ENCODE measurements at regions not wholly inside any gene's neighbourhood (a gene's known extent, or its start where the extent isn't known, plus 50 kb on each side); places are given as distances from the start of the nearest gene placed in this dataset.
A peak's percentile ranks its signal among the peaks of the same experiment; 100 is the strongest.

DNA sequence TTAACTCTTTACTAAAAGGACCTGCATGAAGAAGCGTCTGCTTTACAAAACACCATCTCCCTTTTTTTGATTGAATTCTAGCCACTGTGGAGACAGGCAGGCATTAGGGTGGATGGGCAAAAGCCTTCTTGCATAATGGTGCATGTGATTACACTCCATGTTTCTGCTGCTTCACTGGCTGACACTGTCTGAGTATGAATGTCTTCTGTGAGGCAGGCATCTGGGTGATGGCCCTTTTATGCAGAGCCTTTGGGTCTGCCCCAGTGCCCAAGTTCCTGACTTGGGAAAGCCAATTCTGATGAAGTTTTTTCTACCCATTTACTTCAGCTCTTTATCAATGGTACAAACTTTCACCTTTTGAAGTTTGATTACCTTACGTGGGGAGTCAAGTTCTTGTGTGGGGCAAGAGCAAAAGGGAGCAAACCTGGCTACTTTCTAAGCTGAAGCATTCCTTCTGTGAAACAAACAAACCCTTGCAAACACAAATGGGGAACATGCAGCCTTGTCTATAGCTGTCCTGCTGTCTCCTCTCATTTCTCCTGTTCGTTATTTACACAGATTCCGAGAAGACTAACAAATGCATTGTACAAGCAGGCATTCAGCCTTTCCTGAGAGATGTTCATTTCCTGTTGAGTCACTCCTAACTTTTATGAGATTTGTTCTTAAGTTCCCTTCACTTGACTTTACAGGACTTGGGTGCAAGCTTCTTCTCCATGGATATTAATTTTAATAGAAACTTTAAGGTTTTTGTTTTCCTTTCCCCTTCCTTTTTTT is 301.9 kb downstream of the TLL1 start:
- DNase-seq (ENCODE audit: low read depth), result peak; percentile 65
- no peak overlapping the region for H3K4me3 ChIP-seq (ENCODE audit: low read depth, low read length)
- no peaks in the 10 kb centered on the region for H3K27me3 ChIP-seq (ENCODE audit: control insufficient read depth, insufficient read depth, low read length)
- TF ChIP-seq, protein P1, sequence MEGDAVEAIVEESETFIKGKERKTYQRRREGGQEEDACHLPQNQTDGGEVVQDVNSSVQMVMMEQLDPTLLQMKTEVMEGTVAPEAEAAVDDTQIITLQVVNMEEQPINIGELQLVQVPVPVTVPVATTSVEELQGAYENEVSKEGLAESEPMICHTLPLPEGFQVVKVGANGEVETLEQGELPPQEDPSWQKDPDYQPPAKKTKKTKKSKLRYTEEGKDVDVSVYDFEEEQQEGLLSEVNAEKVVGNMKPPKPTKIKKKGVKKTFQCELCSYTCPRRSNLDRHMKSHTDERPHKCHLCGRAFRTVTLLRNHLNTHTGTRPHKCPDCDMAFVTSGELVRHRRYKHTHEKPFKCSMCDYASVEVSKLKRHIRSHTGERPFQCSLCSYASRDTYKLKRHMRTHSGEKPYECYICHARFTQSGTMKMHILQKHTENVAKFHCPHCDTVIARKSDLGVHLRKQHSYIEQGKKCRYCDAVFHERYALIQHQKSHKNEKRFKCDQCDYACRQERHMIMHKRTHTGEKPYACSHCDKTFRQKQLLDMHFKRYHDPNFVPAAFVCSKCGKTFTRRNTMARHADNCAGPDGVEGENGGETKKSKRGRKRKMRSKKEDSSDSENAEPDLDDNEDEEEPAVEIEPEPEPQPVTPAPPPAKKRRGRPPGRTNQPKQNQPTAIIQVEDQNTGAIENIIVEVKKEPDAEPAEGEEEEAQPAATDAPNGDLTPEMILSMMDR (IDR thresholded peaks at IDR 0.05; ENCODE audit: insufficient read depth, low read length, severe bottlenecking), result no peak
- no peak for FAIRE-seq
- no peaks in the 10 kb centered on the region for H3K36me3 ChIP-seq (ENCODE audit: control insufficient read depth, insufficient read depth, low read length)

DNA sequence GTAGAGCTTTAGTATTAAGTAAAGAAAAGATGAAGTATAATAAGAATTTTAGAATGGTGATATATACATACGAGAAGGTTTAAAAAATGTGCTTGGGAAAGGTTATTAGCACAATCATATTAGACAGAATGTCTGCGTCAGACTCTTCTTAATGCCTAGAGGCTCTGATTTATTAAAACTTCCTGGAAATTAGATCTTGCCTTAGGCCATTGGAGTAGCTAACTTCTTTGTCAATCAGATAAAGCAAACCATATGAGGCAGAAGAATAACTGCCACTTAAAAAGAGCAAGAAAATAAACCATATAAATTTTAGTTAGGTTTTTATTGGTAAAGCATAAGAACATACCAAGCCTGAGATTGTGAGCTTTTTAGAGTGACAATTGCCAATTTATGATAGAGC is 309.1 kb downstream of the TLL1 start:
- no peaks in the 10 kb centered on the region for H3K36me3 ChIP-seq (ENCODE audit: control insufficient read depth, insufficient read depth, low read length)
- TF ChIP-seq, protein P1 (IDR thresholded peaks at IDR 0.05; ENCODE audit: insufficient read depth, low read length, severe bottlenecking), result no peak
- H3K4me3 ChIP-seq (ENCODE audit: low read depth, low read length), result no peak overlapping the region
- FAIRE-seq (no peak), DNase-seq (ENCODE audit: low read depth) (no peak)
- H3K27me3 ChIP-seq (ENCODE audit: control insufficient read depth, insufficient read depth, low read length), result no peaks in the 10 kb centered on the region

DNA sequence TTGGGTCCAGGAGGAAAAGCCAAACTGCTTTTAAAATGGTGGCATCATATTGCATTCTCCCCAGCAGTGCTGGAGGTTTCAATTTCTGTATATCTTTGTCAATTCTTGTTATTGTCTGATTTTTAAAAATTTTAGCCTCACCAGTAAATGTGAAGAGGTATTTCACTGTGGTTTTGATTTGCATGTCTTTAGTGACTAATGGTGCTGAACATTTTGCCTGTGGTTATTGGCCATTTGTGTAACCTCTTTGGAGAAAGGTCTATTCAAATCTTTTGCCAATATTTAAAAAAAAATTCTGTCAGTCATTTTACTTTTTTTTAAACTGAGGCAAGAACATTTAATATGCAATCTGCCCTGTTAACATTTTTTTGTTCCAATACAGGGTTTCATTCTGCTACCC is 322.1 kb downstream of the TLL1 start:
- no peak for FAIRE-seq
- no peaks in the 10 kb centered on the region for H3K36me3 ChIP-seq (ENCODE audit: control insufficient read depth, insufficient read depth, low read length)
- TF ChIP-seq, protein P1 (IDR thresholded peaks at IDR 0.05; ENCODE audit: insufficient read depth, low read length, severe bottlenecking), result no peak
- DNase-seq (ENCODE audit: low read depth), result no peak
- H3K27me3 ChIP-seq (ENCODE audit: control insufficient read depth, insufficient read depth, low read length), result no peaks in the 10 kb centered on the region
- no peak overlapping the region for H3K4me3 ChIP-seq (ENCODE audit: low read depth, low read length)

DNA sequence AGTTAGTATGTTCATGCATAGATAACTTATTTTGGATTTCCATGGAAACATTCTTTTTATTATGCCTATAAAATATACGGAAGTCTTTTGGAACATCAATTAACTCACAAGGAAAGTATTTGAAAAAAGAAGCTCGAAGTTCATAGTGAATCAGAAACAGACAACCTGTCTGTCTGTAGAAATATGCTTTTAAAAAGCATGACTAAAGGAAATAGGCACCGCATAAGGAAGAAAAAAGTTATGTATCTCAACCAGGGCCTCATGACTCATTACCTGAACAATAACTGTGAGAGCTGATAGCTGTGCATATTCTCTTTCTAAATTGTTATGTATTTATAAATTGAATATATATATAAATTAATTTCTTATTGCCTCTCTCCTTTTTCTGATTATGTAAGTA is 324.1 kb downstream of the TLL1 start:
- TF ChIP-seq, protein P1 (IDR thresholded peaks at IDR 0.05; ENCODE audit: insufficient read depth, low read length, severe bottlenecking), result no peak
- H3K27me3 ChIP-seq (ENCODE audit: control insufficient read depth, insufficient read depth, low read length), result no peaks in the 10 kb centered on the region
- no peaks in the 10 kb centered on the region for H3K36me3 ChIP-seq (ENCODE audit: control insufficient read depth, insufficient read depth, low read length)
- peak; percentile 39 for DNase-seq (ENCODE audit: low read depth)
- H3K4me3 ChIP-seq (ENCODE audit: low read depth, low read length), result no peak overlapping the region
- no peak for FAIRE-seq

DNA sequence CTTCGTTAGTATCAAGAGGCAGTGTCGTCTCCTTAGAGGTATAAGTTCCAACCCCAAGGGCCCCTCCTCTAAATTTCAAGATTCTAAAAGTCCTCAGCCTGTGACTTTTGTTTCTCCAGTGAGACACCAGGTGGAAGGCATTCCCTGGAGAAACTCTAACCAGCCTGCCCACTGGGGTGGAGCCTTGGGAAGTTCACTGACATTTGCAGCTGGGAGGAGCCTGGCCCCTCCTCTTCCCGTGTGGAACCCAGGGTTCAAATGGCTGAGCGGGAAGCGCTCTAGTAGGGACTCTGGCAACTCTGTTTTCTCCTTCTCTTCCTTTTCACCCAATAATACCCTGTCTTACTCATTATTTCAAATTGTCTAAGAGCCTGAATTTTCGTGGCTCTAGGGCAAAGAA is 325.0 kb downstream of the TLL1 start:
- Histone ChIP-seq H3K36me3 (ENCODE audit: control insufficient read depth, insufficient read depth, low read length) (no peaks in the 10 kb centered on the region), H3K27me3 (ENCODE audit: control insufficient read depth, insufficient read depth, low read length) (no peaks in the 10 kb centered on the region), H3K4me3 (ENCODE audit: low read depth, low read length) (no peak overlapping the region)
- DNase-seq (ENCODE audit: low read depth) (no peak), FAIRE-seq (no peak)
- TF ChIP-seq, protein P1 (IDR thresholded peaks at IDR 0.05; ENCODE audit: insufficient read depth, low read length, severe bottlenecking), result no peak
